COLO668 (cell line): ENCODE measurements at regions not wholly inside any gene's neighbourhood (a gene's known extent, or its start where the extent isn't known, plus 50 kb on each side); places are given as distances from the start of the nearest gene placed in this dataset.
"Not testable (repeated sequence)": the region's sequence is repeated elsewhere in the genome, so short reads cannot be mapped to it uniquely, and the experiment has no call there.

ENCODE experiments used
- DNase-seq: peaks from one replicate; lab custom pipeline; 2025; ENCODE audit not compliant: unreplicated experiment; lab: John Stamatoyannopoulos, UW

DNA sequence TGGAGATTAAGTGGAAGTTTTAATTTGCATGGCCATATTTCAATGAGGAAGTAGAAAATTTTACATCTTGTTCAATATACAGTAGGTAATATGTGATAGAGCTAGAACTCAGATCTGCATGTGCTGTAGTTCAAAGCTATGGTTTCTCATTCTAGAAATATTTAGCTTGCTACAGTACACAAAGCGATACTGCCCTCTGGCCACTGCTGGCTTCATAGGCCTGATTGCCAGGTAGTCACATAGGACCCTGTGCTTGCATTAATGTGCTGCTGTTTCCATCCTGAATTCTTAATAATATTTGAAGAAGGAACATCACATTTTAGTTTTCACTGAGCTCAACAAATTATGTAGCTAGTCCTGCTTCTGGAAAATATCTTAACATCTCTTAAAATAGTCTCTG lies 87.0 kb downstream of the PLSCR2 start:
- DNase-seq: peak; percentile 1

DNA sequence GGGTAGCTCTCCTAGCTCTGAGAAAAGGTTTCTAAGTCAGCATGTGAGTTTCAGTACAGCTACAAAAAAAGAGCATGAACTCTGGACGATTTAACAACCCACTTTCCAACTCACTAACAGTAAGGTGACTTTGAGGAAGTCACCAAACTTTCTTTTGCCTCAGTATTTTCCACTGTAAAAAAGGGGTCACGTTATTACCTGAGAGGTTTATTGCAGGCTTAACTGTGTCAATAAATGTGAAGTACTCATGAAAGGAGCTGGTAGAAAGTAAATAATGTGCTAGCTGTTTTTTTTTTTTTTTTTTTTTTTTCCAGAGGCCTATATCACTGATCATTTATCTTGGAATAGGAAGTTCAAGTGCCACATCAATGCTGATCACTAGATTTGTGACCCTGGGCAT lies 89.3 kb downstream of the PLSCR2 start:
- DNase-seq: no peak

DNA sequence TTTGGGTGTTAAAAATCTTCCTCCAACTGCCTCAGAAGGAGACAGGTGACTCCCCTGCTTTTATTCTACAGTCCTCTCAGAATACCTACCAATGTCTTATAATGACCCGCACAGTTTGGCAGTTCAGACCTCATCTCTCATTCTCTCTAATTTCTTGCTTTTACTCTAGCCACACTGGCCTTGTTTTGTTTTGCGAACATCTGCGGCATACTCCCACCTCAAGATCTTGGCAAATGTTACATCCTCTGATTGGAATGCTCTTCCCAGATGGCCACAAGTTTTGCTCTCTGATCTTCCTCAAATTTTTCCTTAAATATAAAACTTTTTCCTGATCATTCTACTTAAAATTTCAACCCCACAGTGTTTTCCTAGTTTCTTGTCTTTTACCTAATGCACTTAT lies 94.1 kb downstream of the PLSCR2 start:
- DNase-seq: no peak

DNA sequence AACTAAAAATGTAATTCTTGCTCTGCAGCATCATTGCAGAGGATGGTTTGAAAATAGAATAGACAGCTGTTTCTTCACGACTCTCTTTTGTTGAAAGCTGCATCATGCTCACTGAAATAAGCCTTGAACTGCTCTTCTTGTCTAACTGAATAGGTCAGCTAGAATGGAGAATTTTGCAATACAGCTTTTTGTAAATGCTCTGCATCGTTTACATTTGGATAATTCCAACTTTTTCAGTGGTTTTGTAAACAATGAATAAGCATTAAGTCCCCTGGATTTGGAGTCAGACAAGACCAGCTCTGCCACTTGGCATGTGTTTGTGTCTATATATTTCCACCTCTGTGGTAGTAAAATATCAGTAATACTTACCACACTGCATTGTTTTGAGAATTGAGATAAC lies 95.2 kb downstream of the PLSCR2 start:
- DNase-seq: no peak

DNA sequence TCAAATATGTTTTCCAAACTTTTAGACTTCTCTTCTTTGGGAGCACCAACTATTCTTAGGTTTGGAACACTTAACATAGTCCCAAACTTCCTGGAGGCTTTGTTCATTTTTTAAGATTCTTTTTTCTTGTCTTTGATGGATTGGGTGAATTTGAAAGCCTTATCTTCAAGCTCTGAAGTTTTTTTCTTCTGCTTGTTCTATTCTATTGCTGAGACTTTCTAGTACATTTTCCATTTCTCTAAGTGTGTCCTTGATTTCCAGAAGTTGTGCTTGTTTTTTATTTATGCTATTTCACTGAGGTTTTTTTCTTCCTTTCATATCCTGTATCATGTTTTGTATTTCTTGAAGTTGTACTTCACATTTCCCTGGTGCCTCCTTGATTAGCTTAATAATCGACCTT lies 97.5 kb downstream of the PLSCR2 start:
- DNase-seq: no peak

DNA sequence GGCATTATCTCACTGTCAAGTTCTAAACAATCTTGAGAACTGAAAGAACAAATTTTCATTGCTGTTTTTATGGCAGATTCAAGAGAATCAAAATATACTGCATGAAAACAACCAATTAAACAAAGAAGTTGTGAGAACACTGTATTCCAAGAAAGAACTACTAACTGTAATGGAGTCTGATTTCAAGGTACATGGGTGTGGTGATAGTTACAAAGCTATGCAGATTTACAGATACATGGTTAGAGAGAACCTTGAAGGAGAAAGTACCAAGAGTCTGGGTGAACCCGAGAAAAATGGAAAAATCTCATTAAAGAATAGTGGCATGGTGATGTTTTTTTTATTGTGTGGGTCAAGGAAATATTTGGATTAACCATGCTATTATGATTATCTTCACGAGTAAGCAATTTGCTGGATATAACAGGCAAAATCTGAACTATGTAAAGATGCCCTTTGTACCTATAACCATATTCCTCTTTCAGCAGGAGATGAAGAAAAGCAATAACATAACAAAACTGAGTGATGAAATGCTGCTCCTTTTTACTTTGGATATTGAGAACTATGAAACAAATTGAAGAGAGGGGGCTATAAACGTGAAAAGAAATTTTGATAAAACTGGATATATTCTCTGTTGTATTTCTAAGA lies 100.4 kb downstream of the PLSCR2 start:
- DNase-seq: no peak

DNA sequence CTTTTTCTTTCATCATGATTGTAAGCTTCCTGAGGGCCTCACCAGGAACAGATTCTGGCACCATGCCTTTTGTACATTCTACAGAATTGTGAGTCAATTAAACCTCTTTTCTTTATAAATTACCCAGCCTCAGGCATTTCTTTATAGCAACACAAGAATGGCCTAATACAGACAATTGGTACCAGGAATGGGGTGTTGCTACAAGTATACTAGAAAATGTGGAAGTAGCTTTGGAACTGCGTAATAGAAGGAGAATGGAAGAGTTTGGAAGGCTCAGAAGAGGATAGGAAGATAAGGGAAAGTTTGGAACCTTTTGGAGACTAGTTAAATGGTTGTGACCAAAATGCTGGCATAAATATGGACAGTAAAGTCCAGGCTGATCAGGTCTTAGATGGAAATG lies 108.9 kb upstream of the PLSCR4 start:
- DNase-seq: no peak

DNA sequence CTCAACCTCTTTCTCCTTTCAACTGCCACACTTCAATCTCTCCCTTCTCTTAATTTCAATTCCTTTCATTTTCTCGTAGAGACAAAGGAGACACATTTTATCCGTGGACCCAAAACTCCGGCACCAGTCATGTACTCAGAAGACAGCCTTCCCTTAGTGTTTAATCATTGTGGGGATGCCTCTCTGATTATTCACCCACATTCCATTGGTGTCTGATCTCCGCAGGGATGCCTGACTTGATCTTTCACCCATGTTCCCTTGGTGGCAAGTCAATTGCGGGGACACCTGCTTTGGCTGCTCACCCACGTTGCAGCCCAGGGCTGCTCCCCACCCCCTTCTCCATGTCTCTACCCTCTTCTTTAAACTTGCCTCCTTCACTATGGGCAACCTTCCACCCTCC lies 103.5 kb upstream of the PLSCR4 start:
- DNase-seq: not testable (repeated sequence)

DNA sequence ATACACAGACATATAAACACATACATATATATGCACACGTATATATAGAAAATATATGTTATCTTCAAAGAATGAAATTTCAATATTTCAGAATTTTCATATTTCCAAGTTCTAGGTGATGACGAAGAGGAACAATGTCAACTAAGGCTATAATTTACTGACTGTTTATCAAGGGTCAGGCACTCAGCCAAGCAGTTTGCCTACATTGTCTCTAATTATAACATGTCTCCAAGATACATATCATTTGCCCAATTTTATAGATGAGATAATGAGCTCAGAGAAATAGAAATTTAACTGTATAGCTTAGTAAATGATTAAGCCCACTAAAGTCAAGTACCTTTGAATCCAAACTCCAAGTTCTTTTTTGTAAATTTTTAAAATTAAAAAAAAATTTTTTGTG lies 99.9 kb upstream of the PLSCR4 start:
- DNase-seq: no peak

DNA sequence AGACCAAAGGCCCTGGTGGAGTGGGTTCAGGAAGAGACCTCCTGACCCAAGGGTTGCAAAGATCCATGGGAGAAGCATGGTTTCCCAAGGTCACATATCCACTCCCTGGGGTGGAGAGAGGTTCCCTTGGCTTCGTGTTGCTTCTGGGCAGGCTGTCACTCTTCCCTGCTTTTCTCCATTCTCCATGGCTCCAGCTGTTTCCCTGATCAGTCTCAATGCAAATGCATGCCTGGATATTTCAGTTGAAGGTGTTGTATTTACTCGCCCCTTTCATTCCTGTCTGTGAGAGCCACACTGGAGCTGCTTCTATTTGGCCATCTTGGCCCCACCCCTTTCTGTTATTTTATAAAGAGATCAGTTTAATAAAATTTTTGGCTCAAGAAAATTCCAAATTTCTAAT lies 95.0 kb upstream of the PLSCR4 start:
- DNase-seq: no peak

DNA sequence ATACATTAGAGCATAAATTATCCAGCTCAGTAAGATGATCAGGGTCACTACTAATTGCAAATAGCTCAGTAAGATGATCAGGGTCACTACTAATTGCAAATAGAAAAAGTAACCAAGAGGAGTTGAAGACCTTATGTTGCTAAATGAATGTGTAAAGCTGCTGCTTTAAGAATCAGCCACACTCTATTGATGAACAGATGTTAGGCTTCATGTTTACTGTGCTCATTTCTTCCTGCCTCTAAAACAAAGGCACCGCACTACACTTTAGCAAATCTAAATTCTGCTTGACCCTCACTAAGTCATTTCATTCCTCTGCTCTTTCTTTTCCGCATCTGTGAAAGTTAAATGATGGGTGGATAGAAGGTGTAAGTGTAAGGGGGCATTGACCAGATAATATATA lies 92.6 kb upstream of the PLSCR4 start:
- no peak for DNase-seq

DNA sequence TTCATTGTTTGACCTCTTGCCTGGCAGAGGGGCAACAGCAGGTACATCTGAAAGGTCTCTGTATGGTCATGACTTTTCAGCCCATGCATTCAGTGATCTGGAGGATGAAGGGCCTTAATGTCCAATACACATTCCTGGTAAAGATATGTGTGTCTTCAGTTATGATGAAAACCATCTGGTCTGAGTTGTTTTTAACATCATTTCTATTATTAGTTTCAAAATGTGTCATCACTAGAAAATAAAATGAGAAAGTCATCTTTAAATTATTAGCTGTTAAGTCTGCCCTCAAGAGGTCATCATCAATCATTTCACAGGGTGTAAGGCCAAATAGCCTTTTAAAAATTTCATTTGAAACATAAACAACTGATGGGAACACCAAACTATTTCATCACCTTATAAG lies 92.1 kb upstream of the PLSCR4 start:
- no peak for DNase-seq

DNA sequence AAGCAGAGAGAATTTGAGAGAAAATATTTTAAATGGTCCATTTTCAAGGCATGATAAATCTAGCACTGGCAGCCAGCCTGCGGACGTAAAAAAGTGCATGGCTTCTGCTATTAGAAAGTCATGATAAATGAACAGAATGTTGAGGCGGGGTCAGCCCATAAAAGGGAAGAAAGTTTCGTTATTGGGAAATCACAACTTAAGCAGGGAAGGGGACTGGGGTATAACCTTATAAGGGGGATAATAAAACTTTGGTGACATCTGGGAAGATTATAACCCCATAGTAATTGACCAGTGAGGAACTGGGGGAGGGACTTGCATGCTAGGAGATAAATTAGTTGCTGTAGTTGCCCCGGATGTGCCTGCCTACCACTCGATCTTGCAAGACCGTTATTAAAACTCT lies 88.4 kb upstream of the PLSCR4 start:
- DNase-seq: no peak

DNA sequence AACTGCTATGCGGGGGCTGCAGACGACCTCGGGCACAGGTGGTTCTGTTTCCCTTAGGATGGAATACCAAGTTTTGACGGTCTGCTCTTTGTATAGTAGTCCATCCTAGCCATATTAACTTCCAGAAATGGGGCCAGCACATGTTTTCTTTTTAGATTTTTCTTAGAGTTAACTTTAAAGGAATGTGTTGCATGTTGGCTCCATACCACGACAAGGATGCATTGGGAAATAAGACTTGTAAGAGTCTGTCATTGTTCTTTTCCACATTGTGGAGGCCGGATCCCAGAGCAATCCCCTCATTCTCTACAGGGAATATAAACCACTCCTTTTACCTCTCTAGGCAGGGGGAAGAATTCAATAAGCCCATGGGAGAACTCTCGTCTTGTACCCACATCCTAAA lies 87.1 kb upstream of the PLSCR4 start:
- no peak for DNase-seq

DNA sequence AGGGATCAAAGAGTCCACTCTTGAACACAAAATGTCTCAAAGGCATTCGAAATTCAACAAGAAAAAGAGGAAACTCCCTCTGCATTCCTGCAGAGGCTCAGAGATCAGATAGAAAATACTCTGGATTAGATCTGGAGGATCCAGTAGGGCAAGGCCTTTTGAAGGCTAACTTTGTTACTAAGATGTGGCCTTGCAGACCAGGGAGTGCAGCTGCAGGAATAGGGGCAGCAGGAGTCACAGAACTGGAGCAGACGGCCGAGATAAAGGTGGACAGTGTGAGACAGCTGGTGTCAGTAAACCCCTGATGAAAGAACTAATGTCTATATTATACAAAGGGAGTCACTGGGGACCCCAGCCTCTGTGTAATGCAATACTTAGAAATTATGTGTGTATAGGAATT lies 84.5 kb upstream of the PLSCR4 start:
- DNase-seq: no peak

DNA sequence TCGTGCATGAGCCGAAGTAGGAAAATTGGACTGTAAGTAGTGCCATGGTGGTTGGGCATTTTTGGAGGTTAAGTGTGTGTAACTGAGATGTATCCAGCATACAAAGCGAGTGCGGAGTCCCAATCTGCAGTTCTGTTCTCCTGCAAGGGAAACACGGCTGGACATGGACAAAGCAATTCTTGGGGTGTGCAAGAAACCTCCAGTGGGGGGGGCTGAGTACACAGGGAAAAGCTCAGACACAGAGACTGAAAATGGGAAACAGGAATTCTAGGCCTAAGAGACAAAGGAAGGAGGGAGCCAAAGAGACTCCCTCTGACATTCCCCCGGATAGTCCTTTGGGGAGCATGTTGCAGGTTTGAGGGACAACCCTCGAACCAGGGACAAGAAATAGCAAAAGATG lies 83.2 kb upstream of the PLSCR4 start:
- no peak for DNase-seq

DNA sequence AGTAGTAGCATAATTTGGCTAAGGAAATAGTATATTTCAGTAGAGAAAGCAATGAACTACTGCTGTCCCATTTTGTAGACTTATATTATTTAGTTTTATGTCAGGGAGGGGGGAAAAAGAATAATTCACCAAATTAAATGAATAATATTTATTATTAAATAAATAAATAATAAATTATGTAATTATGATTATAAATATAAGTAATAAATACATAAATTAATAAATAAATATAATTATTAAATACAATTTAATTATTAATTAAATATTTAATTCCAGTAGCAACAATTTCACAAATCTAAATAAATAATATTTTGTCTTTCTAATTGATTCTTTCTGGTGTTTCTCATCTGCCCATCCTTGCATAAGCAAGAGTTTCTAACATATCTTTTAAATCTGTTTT lies 81.1 kb upstream of the PLSCR4 start:
- DNase-seq: no peak

DNA sequence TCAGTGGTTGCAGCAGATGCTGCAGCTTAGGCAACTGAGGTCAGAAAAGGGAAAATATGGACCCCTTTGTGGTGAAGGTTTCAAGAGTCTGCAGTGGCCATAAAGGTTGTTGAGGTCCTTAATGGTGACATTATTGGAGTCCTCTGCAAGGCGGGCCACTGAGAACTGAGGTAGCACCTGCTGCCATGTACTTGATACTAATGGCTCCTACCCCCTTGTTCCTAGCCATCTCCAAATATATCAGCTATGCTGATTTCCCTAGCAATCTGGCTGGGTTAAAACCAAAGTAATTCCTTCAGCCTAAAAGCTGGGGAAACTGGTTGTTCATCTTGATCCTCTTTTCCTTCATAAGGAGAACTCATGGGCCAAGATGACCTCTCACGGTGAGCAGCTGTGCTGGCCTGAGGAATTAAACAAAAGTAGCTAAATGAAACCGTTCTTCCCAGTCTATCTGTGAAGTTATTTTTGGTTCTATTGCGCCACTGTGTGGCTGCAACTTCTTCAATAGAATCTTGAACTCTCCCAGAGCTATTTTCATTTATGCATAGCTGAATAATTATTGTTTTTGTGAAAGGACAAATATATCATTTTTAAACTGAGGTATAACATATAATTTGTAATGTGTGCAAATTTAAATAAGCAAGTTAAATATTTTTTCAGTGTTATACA lies 76.1 kb upstream of the PLSCR4 start:
- no peak for DNase-seq

DNA sequence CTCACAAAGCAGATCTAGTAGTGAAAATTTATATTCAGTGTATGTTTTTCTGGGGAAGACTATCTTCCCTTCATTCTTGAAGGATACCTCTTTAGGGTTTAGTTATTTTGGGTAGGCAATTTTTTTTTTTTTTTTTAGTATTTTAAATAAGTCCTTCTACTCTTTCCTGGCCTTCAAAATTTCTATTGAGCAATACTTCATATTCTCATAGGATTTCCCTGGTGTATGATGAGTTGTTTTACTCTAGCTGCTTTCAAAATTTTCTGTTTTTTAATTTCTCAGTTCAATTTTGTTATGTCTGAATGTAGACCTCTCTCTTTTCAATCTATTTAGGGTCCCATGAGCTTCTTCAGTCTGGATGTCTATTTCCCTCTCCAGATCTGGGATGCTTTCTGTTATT lies 74.3 kb upstream of the PLSCR4 start:
- no peak for DNase-seq

DNA sequence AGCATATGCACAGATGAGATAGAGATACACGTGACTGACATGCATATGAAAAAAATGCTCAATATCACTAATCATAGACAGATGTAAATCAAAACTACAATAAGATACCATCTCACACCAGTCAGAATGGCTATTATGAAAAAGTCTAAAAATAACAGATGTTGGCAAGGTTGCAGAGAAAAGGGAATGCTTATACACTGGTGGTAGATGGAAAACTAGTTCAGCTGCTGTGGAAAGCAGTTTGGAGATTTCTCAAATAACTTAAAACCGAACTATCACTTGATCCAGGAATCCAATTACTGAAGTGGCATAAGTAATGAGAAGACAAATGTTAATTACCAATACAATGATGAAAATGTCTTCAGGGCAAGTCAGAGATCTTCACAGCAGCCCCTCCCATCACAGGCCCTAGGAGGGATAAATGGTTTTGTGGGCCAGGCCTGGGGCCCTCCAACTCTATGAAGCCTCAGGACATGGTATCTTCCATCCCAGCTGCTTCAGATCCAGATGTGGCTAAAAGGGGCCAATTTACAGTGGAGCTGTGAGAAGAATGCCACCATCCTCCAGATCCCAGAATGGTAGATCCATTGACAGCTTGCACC lies 71.4 kb upstream of the PLSCR4 start:
- DNase-seq: no peak

DNA sequence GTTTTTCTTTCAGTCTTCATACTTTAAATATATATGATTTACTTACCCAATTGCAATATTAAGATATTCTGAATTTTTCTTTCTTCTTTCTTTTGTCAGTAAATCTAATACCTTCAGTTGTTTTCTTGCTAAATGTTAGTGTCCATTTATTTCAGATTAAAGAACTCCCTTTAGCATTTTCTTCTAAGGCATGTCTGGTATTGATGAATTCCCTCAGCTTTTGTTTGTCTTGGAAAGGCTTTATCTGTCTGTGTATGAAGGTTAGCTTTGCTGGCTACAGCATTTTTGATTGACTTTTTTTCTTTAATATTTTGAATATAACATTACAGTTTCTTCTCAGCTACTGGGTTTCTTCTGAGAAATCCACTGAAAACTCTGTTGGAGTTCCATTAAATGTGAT lies 64.0 kb upstream of the PLSCR4 start:
- no peak for DNase-seq

DNA sequence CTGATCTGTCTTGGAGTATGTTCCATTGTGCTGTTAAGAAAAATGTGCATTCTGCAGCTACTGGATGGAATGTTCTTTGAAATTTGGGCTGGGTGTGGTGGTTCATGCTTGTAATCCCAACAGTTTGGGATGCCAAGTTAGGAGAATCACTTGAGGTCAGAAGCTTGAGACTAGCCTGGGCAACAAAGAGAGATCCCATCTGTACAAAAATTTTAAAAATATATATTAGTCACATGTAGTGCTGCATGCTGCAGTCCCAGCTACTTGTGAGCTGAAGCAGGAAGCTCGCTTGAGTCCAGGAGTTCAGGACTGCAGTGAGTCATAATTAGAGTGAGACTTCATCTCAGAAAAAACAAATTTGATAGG lies 62.8 kb upstream of the PLSCR4 start:
- no peak for DNase-seq
